Globus pallidus (tissue), 1 donor: ENCODE measurements at regions not wholly inside any gene's neighbourhood (a gene's known extent, or its start where the extent isn't known, plus 50 kb on each side); places are given as distances from the start of the nearest gene placed in this dataset.

Experiments
- DNase-seq: peaks from one replicate; pipeline ENCODE4 v3.0.0-alpha.2; 2015; ENCODE audit warnings: low spot score

GRCh38 chr10:106183041-106183440, 981.5 kb downstream of the SORCS1 start:
- no peak for DNase-seq

- no peak for DNase-seq
Observed at GRCh38 chr10:106182542-106182941, 982.0 kb downstream of the SORCS1 start.

GRCh38 chr10:106181501-106181900, 983.0 kb downstream of the SORCS1 start:
- DNase-seq, result no peak

- DNase-seq, result no peak
Observed at GRCh38 chr10:106179430-106179829, 985.1 kb downstream of the SORCS1 start.

- peak; percentile 18 for DNase-seq
Observed at GRCh38 chr10:106175760-106176377, 988.6 kb downstream of the SORCS1 start.

GRCh38 chr10:106173838-106174237, 990.7 kb downstream of the SORCS1 start:
- DNase-seq, result no peak

- no peak for DNase-seq
Observed at GRCh38 chr10:106169241-106169640, 995.3 kb downstream of the SORCS1 start.

GRCh38 chr10:106167946-106168345, 996.6 kb downstream of the SORCS1 start:
- DNase-seq, result no peak

GRCh38 chr10:106158241-106158640, 1006.3 kb downstream of the SORCS1 start:
- DNase-seq, result no peak

- DNase-seq, result no peak
Observed at GRCh38 chr10:106147021-106147420, 1017.5 kb downstream of the SORCS1 start.

GRCh38 chr10:106139915-106140314, 1024.6 kb downstream of the SORCS1 start:
- DNase-seq, result no peak

GRCh38 chr10:106136175-106136574, 1028.3 kb downstream of the SORCS1 start:
- DNase-seq, result no peak

GRCh38 chr10:106134326-106135000, 1030.0 kb downstream of the SORCS1 start:
- DNase-seq, result no peak

GRCh38 chr10:106133451-106133850, 1031.1 kb downstream of the SORCS1 start:
- DNase-seq, result no peak

GRCh38 chr10:106132956-106133355, 1031.5 kb downstream of the SORCS1 start:
- no peak for DNase-seq

- no peak for DNase-seq
Observed at GRCh38 chr10:106114656-106115186, 1049.8 kb downstream of the SORCS1 start.

GRCh38 chr10:106111246-106111645, 1053.3 kb downstream of the SORCS1 start:
- no peak for DNase-seq

GRCh38 chr10:106107706-106108105, 1056.8 kb downstream of the SORCS1 start:
- DNase-seq, result no peak

GRCh38 chr10:106106114-106106513, 1058.4 kb downstream of the SORCS1 start:
- no peak for DNase-seq

GRCh38 chr10:106089855-106090254, 1074.7 kb downstream of the SORCS1 start:
- DNase-seq, result no peak

- no peak for DNase-seq
Observed at GRCh38 chr10:106086391-106086790, 1078.1 kb downstream of the SORCS1 start.

- DNase-seq, result no peak
Observed at GRCh38 chr10:106083572-106083971, 1080.9 kb downstream of the SORCS1 start.

GRCh38 chr10:106082865-106083264, 1081.6 kb downstream of the SORCS1 start:
- DNase-seq, result no peak
